ENCODE measurements at regions not wholly inside any gene's neighbourhood (a gene's known extent, or its start where the extent isn't known, plus 50 kb on each side); places are given as distances from the start of the nearest gene placed in this dataset.

DNA sequence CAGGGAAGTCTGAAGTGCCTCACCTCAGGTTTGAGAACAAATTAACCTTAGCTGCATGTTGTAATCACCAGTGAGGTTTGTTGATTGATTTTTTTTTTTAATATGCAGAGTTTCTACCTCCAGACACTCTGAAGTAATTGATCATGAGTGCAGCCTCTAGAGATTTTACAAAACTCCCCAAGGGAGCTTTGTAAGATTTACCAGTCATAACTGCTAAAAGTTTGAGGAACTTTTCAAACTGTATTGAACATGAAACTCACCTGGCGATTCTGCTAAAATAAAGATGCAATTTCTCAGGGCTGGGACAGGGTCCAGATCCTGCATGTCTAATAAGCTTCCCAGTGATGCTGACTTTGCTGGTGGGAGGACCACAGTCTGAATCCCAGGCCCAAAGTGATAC lies 339.6 kb upstream of the DCC start:
- TF ChIP-seq POLR2AphosphoS5 (IDR thresholded peaks at IDR 0.05): no peak
- TF ChIP-seq, protein P1, sequence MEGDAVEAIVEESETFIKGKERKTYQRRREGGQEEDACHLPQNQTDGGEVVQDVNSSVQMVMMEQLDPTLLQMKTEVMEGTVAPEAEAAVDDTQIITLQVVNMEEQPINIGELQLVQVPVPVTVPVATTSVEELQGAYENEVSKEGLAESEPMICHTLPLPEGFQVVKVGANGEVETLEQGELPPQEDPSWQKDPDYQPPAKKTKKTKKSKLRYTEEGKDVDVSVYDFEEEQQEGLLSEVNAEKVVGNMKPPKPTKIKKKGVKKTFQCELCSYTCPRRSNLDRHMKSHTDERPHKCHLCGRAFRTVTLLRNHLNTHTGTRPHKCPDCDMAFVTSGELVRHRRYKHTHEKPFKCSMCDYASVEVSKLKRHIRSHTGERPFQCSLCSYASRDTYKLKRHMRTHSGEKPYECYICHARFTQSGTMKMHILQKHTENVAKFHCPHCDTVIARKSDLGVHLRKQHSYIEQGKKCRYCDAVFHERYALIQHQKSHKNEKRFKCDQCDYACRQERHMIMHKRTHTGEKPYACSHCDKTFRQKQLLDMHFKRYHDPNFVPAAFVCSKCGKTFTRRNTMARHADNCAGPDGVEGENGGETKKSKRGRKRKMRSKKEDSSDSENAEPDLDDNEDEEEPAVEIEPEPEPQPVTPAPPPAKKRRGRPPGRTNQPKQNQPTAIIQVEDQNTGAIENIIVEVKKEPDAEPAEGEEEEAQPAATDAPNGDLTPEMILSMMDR (IDR thresholded peaks at IDR 0.05): no peak
